ENCODE measurements at regions not wholly inside any gene's neighbourhood (a gene's known extent, or its start where the extent isn't known, plus 50 kb on each side); places are given as distances from the start of the nearest gene placed in this dataset.

GRCh38 chr14:96987086-96987474 is 189.9 kb downstream of the VRK1 start:
- H3K27ac ChIP-seq (ENCODE audit: low read depth in 2 of 2, low read length in 1 of 2) = no peak overlapping the region
- no peaks in the 10 kb centered on the region for H3K36me3 ChIP-seq (replicated peaks in 1 of 2; ENCODE audit: control insufficient read depth in 1 of 2, insufficient read depth in 2 of 2, low read length in 1 of 2)
- H3K9me2 ChIP-seq = no peaks in the 10 kb centered on the region
- no peaks in the 10 kb centered on the region for H3K9me3 ChIP-seq
- TF ChIP-seq RFX5 (IDR thresholded peaks at IDR 0.05; ENCODE audit: low read length) = no peak
- TF ChIP-seq GATA2 (CRISPR knock-in tag; IDR thresholded peaks at IDR 0.05) = no peak
- TF ChIP-seq REST (IDR thresholded peaks at IDR 0.05; ENCODE audit: low read depth, low read length) = no peak
- no peak for TF ChIP-seq NFIC (IDR thresholded peaks at IDR 0.05; ENCODE audit: borderline replicate concordance)
- H2AFZ ChIP-seq (ENCODE audit: low read depth) = no peak overlapping the region
- no peaks in the 10 kb centered on the region for H3K27me3 ChIP-seq (ENCODE audit: insufficient read depth)
- 20% methylated on average over 6 of the region's 6 CpGs for WGBS (ENCODE audit: low lambda C conversion rate)
- no peak overlapping the region for H3K9ac ChIP-seq
- H4K20me1 ChIP-seq (ENCODE audit: insufficient read depth) = no peaks in the 10 kb centered on the region
- ChIA-PET POLR2A (no interaction called here), CTCF (no interaction called here)
- no peaks in the 10 kb centered on the region for H3K4me1 ChIP-seq (ENCODE audit: control insufficient read depth in 1 of 2, insufficient read depth in 2 of 2, low read depth in 1 of 2, low read length in 1 of 2)
- no peaks in the 10 kb centered on the region for H3K79me2 ChIP-seq (ENCODE audit: insufficient read depth)
- no peak overlapping the region for H3K4me3 ChIP-seq (ENCODE audit: low read depth in 2 of 2, low read length in 1 of 2)
- no peak for DNase-seq
- H3F3A ChIP-seq (replicated peaks; ENCODE audit: insufficient read depth) = no peaks in the 10 kb centered on the region
- H3K4me2 ChIP-seq = no peak overlapping the region

GRCh38 chr14:96987771-96988170 is 190.6 kb downstream of the VRK1 start:
- no peaks in the 10 kb centered on the region for H3K27me3 ChIP-seq (ENCODE audit: insufficient read depth)
- H3K9ac ChIP-seq = no peak overlapping the region
- H3K9me2 ChIP-seq = no peaks in the 10 kb centered on the region
- CTCF ChIA-PET = no interaction called here
- WGBS (ENCODE audit: low lambda C conversion rate) = 29% methylated on average over 3 of the region's 3 CpGs
- no peak overlapping the region for H3K27ac ChIP-seq (ENCODE audit: low read depth in 2 of 2, low read length in 1 of 2)
- H3K36me3 ChIP-seq (replicated peaks in 1 of 2; ENCODE audit: control insufficient read depth in 1 of 2, insufficient read depth in 2 of 2, low read length in 1 of 2) = no peaks in the 10 kb centered on the region
- no peaks in the 10 kb centered on the region for H3K79me2 ChIP-seq (ENCODE audit: insufficient read depth)
- TF ChIP-seq SIN3A (IDR thresholded peaks at IDR 0.05; ENCODE audit: borderline replicate concordance, low read depth, low read length) (no peak), USF1 (IDR thresholded peaks at IDR 0.05; ENCODE audit: borderline replicate concordance, low read depth) (no peak), ELF1 (IDR thresholded peaks at IDR 0.05) (no peak), IRF3 (IDR thresholded peaks at IDR 0.05; ENCODE audit: low read depth, low read length) (no peak), FOXM1 (IDR thresholded peaks at IDR 0.05; ENCODE audit: low read depth) (no peak), EP300 (IDR thresholded peaks at IDR 0.05; ENCODE audit: borderline replicate concordance in 1 of 2, low read depth in 1 of 2, low read length in 1 of 2) (no peak), EZH2phosphoT487 (IDR thresholded peaks at IDR 0.05; ENCODE audit: borderline replicate concordance, low read depth) (no peak), JUND (IDR thresholded peaks at IDR 0.05) (no peak)
- no peaks in the 10 kb centered on the region for H3K4me1 ChIP-seq (ENCODE audit: control insufficient read depth in 1 of 2, insufficient read depth in 2 of 2, low read depth in 1 of 2, low read length in 1 of 2)
- no peaks in the 10 kb centered on the region for H4K20me1 ChIP-seq (ENCODE audit: insufficient read depth)
- no peak overlapping the region for H2AFZ ChIP-seq (ENCODE audit: low read depth)
- H3K4me3 ChIP-seq (ENCODE audit: low read depth in 2 of 2, low read length in 1 of 2) = no peak overlapping the region
- no peaks in the 10 kb centered on the region for H3K9me3 ChIP-seq
- DNase-seq = no peak
- POLR2A ChIA-PET = no interaction called here
- no peak overlapping the region for H3K4me2 ChIP-seq
- H3F3A ChIP-seq (replicated peaks; ENCODE audit: insufficient read depth) = no peaks in the 10 kb centered on the region

Measured in SK-N-SH (cell line).